G401 (cell line): ENCODE measurements at regions not wholly inside any gene's neighbourhood (a gene's known extent, or its start where the extent isn't known, plus 50 kb on each side); places are given as distances from the start of the nearest gene placed in this dataset.

Experiments
- DNase-seq: peaks from one replicate; pipeline ENCODE4 v3.0.0-alpha.2; 2015; ENCODE audit warnings: low spot score
- in situ Hi-C: cut with HindIII; loops from 2 replicates; pipeline ENCODE4 v1.10.0; 2016; ENCODE audit warnings: low sequenced_read_pairs, mixed read lengths

DNA sequence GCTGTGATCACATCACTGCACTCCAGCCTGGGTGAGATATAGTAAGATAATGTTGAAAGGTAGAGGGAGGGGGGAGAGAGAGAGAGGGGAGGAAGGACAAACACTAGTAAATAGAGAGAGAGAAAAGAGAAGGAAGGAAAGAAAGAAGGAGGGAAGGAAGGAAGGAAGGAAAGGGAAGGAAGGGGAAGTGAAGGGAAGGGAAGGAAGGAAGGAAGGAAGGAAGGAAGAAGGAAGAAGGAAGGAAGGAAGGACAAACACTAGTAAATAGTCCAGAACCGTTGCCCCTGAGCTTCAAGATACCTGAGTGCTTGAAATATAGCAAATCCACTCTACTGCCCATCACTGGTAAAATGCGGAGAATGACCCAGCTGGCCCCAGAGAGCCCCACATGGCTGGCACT, 156.5 kb upstream of the ZNF507 start:
- in situ Hi-C loops: no loop called here
- DNase-seq: no peak

DNA sequence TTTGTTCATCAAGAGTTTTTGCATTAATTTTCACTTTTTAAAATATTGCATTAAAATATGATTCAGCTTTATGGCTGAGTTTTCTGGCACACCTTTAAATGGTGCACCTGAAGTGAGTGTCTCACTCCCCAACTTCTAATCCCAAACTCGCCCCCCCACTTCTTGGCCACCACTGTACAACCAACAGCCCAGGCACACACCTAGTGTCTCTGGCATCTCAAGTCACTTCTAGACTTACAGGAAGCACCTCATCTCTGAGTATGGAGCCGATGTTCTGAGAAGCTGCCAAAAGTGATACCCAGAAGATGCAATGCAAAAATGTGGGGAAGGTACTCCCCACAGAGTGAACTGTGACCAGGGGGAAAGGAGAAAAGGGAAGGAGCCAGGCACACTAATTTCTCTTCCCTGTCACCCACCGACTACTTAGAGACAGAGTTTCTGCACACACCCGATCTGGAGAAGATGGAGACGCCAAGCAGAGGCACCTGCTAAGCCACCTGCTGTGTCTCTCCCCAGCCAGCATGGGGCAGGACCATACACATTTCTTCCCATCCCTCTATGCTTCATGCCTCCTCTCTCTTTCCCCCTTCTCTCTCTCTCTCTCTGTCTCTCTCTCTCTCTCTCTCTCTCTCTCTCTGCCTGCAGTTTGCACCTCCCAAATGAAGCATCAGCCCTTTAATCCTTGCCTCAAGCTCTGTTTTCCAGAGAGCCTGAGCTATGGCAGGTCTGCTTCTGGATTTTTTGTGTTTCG, 155.3 kb upstream of the ZNF507 start:
- no peak for DNase-seq
- in situ Hi-C loops: no loop called here

DNA sequence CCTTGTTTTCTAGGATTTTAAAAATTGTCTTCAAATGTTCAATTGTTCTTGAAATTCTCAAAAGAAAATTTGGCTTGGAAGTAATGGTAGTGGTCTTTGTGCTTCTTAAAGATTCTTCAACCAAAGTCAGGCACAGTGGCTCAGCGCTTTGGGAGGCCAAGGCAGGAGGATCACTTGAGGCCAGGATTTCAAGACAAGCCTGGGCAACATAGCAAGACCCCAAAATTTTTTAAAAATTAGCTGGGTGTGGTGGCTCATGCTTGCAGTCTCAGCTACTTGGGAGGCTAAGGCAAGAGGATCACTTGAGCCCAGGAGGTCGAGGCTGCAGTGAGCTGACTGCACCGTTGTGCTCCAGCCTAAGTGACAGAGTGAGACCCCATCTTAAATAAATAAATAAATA, 153.5 kb upstream of the ZNF507 start:
- DNase-seq: no peak
- in situ Hi-C loops: no loop called here

DNA sequence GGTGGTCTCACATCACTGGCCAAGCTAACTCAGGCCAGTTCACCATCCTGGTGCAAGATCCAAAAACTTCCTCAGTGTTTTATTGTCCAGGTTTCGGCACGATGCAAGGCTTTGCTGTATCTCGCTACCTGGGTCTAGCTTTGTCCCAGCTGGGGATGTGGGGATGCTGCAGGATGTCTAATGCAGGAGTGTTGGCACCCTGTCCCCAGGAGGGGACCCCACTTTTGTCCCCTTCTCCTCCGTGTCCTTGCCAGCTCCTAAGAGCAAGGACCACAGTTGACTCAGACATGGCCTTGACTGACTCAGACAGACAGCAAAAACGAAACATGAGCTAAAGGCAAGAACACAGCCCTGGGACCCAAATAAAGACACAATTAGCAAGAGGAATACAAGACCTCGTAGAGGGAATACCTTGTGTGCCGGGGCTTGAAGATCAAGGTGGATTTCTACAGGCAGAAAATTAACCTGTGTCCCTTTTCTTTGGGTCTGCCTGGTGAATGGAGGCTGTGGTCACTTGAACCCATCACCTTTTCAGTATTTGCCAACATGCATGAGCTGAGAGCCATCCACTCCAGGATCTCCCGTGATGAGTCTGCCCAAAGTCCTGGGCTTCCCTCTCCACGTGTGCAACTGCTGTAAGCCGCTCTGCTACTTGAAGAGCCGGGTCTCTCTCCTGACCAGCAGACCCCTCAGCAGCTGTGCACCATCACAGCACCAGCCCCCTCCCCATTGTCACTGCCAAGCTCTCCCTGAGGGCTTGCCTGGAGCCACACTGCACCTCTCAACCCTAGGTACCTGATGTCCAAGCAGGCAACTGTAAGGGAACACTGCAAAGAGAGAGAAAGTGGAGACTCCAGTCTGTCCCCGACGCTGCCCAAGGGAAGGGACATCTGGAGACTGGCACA, 149.5 kb upstream of the ZNF507 start:
- in situ Hi-C loops: no loop called here
- no peak for DNase-seq

- in situ Hi-C loops: no loop called here
These were observed 148.6 kb upstream of the ZNF507 start for GRCh38 chr19:32196690-32197420.

DNA sequence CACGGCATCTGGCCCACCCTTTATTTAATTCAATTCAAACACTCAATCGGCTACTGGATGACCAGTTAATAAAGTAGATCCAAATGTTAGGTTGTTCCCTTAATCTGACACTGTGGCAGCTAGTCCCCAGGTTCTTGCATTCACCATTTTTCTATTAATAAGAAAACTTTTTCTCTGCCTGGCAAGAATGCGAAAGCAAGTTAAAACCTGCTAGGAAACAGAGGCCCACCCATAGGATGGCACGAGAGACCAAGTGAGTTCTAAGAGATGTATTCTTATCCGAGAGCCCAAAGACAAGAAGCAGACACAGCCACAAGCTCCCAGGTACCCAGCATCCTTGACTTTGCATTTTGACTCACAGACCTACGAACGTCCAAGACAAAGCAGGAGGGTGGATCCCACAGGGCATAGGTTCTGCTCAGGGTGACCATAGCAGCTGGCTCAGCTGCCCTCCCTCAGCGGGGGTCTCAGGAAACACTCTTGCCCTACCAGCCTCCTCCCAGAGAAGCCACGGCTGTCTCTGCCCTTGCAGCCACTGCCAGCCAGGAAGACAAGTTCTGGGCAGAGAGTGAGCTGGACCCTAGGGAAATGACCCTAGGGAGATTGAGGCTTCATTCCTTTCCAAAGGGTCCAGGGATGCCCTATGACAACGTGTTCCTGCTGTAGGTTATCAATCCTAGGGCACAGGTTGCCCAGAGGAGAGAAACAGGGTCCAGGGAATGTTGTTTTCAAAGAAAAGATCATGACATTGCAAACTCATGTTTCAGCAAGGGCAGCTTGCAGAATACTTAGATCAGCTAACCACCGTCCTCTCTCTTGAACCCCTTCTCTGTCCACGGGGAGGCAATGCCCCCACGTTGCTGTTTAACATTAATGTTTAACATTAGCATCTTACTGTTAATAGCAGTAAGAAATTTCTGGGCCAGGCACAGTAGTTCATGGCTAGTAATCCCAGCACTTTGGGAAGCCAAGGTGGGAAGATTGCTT, 147.2 kb upstream of the ZNF507 start:
- in situ Hi-C loops: no loop called here
- no peak for DNase-seq

More at GRCh38 chr19:32196690-32197420, 148.6 kb upstream of the ZNF507 start:
- DNase-seq: no peak

DNA sequence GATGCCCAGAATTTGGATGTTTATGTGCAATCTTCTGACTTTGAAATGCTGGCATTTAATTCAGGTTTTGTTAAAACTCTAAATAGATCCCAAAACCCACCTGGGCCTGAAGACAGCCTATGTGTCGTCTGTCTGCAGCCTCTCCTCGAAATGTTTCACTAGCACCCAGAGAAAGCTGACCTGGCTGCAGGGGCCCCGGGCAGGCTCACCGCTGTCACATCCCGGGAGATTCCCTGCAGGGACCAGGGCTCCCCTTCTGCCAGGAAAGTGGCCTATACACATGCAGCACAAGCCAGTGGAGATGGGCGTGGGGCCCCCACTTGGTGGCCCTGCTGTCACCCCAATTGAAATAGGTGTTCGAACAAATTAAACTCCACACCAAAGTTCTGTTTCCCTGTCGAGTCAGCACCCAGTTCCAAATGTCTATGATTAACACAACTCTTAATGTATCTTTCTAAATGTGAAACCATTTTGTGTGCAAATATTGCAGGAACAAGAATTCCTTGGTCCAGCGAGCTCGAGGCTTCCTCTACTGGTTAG, 145.8 kb upstream of the ZNF507 start:
- no peak for DNase-seq
- in situ Hi-C loops: no loop called here

DNA sequence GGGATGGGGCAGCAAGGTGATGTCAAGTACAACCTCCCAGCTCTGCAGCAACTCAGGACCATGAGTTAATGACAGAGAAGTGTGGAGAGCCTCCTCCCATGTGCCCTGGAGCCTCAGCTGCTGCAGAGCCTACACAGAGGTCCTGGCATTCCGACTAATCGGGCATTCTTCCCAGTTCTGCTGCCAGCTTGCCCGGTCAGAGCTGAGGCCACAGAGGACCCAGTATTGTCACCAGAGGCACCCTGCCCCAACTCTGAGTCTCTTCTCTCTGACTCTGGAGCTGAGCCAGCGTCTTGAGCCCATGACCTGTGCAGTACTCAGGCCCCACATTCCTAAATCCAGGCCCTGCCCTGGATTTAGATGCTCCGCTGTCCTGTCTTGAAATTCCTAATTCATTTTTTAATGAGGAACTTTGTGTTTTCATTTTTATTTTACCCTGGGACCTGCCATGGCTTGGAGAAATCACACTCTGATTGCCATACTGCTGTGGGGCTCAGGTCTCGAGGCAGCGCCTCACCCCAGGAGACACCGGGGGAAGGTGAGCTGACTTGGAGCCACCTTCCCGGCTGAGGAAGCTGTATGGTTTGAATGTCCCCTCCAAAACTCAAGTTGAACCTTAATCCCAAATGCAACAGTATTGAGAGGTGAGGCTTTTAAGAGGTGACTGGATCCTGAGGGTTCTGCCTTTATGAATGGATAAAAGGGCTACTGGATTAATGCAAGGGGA, 144.9 kb upstream of the ZNF507 start:
- in situ Hi-C loops: no loop called here
- peak; percentile 3 for DNase-seq

- DNase-seq: no peak
- in situ Hi-C loops: no loop called here
These were observed 144.2 kb upstream of the ZNF507 start for GRCh38 chr19:32201211-32201610.

GRCh38 chr19:32201636-32202051, 143.8 kb upstream of the ZNF507 start:
- in situ Hi-C loops: no loop called here

GRCh38 chr19:32202244-32202643, 143.2 kb upstream of the ZNF507 start:
- in situ Hi-C loops: no loop called here
- no peak for DNase-seq

More at GRCh38 chr19:32201636-32202051, 143.8 kb upstream of the ZNF507 start:
- no peak for DNase-seq

DNA sequence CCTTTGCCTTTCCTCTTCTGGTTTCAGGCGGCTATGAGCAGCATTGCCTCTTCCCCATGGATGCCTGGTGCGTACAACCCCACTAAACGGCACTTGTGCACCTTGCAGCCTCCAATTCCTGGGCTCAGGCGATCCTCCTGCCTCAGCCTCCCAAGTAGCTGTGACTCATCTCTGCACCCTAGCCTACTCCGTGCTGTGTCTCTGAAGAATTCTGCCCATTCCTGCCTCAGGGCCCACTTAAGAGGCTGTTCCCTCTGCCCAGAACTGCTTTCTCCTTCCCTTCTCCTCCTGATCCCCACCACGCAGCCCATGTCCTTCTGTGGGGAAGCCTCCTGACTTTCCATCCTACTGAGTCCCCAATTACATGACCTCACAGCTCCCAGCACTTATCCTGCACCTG, 142.2 kb upstream of the ZNF507 start:
- in situ Hi-C loops: no loop called here
- DNase-seq: no peak

DNA sequence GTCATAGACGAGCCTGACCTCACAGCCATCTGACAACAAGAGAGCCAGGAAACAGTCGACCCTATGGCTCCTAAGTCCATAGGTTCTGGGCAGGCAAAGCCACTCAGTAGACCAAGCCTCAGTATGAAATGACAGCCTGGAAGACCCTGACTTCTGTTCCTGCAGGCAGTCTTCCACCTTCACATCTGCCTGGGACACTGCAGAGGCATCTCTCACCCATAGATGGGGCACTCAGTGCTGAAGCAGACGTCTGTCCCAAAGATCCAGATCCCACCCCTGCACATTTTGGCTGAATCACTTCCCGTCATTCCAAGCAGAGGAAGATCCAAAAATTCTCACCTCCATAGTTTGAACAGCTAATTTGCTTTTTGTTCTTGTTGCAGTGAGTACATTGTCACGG, 139.3 kb upstream of the ZNF507 start:
- no peak for DNase-seq
- in situ Hi-C loops: no loop called here

DNA sequence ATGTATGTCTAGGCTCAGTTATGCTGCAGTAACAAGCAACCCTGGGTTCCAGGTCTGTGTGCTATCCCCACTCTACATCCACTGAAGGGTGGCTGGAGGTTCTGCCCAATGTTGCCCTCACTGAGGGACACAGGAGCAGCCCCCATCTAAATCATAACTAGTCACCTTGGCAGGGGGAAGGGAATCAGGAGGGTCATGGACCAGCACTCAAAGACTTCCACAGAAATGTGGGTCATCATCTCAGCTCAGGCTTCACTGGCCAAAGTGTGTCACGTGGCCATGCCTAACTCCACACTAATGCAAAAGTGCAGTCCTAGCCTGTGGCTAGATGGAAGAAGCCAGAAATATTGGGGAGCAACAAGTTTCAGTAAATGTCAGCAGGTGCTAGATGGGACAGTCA, 137.3 kb upstream of the ZNF507 start:
- DNase-seq: no peak
- in situ Hi-C loops: no loop called here

GRCh38 chr19:32219392-32219791, 126.0 kb upstream of the ZNF507 start:
- in situ Hi-C loops: no loop called here
- DNase-seq: no peak

GRCh38 chr19:32219881-32220472, 125.4 kb upstream of the ZNF507 start:
- no peak for DNase-seq
- in situ Hi-C loops: no loop called here

DNA sequence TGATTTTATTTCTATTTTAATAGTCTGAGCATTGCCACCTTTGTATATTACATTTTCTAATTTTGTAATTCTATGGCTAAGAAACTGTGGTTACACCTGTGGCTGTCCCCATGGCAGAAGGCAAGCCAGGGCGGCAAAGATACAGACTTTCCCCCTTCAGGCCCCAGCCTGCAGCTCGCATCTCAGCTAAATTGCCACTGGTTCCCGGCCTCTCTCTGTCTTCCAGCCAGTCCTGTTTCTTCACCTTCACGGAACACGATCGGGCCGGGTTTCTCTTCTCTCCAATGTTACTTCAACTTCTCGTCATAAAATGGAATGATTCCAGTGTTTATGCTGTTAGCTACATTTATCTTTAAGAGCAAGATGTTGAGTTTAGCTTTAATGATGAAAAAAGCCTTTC, 124.5 kb upstream of the ZNF507 start:
- in situ Hi-C loops: no loop called here

More for the DNA sequence above, 124.5 kb upstream of the ZNF507 start:
- DNase-seq: no peak
